ENCODE measurements at regions not wholly inside any gene's neighbourhood (a gene's known extent, or its start where the extent isn't known, plus 50 kb on each side); places are given as distances from the start of the nearest gene placed in this dataset.

GRCh38 chr3:103672346-103672745 is 1237.5 kb downstream of the ZPLD1 start:
- Histone ChIP-seq H3K36me3 (no peaks in the 10 kb centered on the region), H3K27ac (no peak overlapping the region), H3K9me3 (no peaks in the 10 kb centered on the region), H3K27me3 (no peaks in the 10 kb centered on the region), H3K4me1 (no peaks in the 10 kb centered on the region), H3K4me3 (no peak overlapping the region)
- no peak for TF ChIP-seq CTCF (IDR thresholded peaks at IDR 0.05)
- DNase-seq (ENCODE audit: low spot score in 2 of 2), result no peak
- intact Hi-C loops (cut with DNase I), result no loop called here

GRCh38 chr3:103684904-103685303 is 1250.1 kb downstream of the ZPLD1 start:
- Histone ChIP-seq H3K27me3 (no peaks in the 10 kb centered on the region), H3K4me1 (no peaks in the 10 kb centered on the region), H3K9me3 (no peaks in the 10 kb centered on the region), H3K36me3 (no peaks in the 10 kb centered on the region), H3K4me3 (no peak overlapping the region), H3K27ac (no peak overlapping the region)
- intact Hi-C loops (cut with DNase I), result no loop called here
- no peak for TF ChIP-seq CTCF (IDR thresholded peaks at IDR 0.05)
- no peak for DNase-seq (ENCODE audit: low spot score in 2 of 2)

GRCh38 chr3:103685939-103686338 is 1251.1 kb downstream of the ZPLD1 start:
- no peaks in the 10 kb centered on the region for H3K9me3 ChIP-seq
- TF ChIP-seq CTCF (IDR thresholded peaks at IDR 0.05), result no peak
- H3K4me3 ChIP-seq, result no peak overlapping the region
- no peaks in the 10 kb centered on the region for H3K36me3 ChIP-seq
- H3K27me3 ChIP-seq, result no peaks in the 10 kb centered on the region
- intact Hi-C loops (cut with DNase I), result no loop called here
- no peaks in the 10 kb centered on the region for H3K4me1 ChIP-seq
- DNase-seq (ENCODE audit: low spot score in 2 of 2), result no peak
- no peak overlapping the region for H3K27ac ChIP-seq

GRCh38 chr3:103690536-103690935 is 1255.7 kb downstream of the ZPLD1 start:
- intact Hi-C loops (cut with DNase I), result no loop called here
- TF ChIP-seq CTCF (IDR thresholded peaks at IDR 0.05), result no peak

GRCh38 chr3:103693831-103694230 is 1259.0 kb downstream of the ZPLD1 start:
- Histone ChIP-seq H3K36me3 (no peaks in the 10 kb centered on the region), H3K4me1 (no peaks in the 10 kb centered on the region), H3K4me3 (no peak overlapping the region), H3K27me3 (no peaks in the 10 kb centered on the region), H3K9me3 (no peaks in the 10 kb centered on the region), H3K27ac (no peak overlapping the region)
- TF ChIP-seq CTCF (IDR thresholded peaks at IDR 0.05), result no peak
- DNase-seq (ENCODE audit: low spot score in 2 of 2), result no peak
- intact Hi-C loops (cut with DNase I), result no loop called here

More at GRCh38 chr3:103690536-103690935, 1255.7 kb downstream of the ZPLD1 start:
- DNase-seq (ENCODE audit: low spot score in 2 of 2), result no peak
- H3K27ac ChIP-seq, result no peak overlapping the region
- no peak overlapping the region for H3K4me3 ChIP-seq
- H3K36me3 ChIP-seq, result no peaks in the 10 kb centered on the region
- H3K4me1 ChIP-seq, result no peaks in the 10 kb centered on the region
- no peaks in the 10 kb centered on the region for H3K9me3 ChIP-seq
- H3K27me3 ChIP-seq, result no peaks in the 10 kb centered on the region

- Histone ChIP-seq H3K27me3 (no peaks in the 10 kb centered on the region), H3K36me3 (no peaks in the 10 kb centered on the region), H3K4me3 (no peak overlapping the region), H3K4me1 (no peaks in the 10 kb centered on the region), H3K27ac (no peak overlapping the region), H3K9me3 (no peaks in the 10 kb centered on the region)
- intact Hi-C loops (cut with DNase I), result no loop called here
- DNase-seq (ENCODE audit: low spot score in 2 of 2), result no peak
- no peak for TF ChIP-seq CTCF (IDR thresholded peaks at IDR 0.05)
These were observed 1263.8 kb downstream of the ZPLD1 start for GRCh38 chr3:103698646-103699045.

Measured in ascending aorta (tissue), 2 donors.